HFFc6 (cell line): ENCODE measurements at regions not wholly inside any gene's neighbourhood (a gene's known extent, or its start where the extent isn't known, plus 50 kb on each side); places are given as distances from the start of the nearest gene placed in this dataset.
A peak's percentile ranks its signal among the peaks of the same experiment; 100 is the strongest.
"Not testable (repeated sequence)": the region's sequence is repeated elsewhere in the genome, so short reads cannot be mapped to it uniquely, and the experiment has no call there.

ENCODE experiments used
- DNase-seq: peaks from one replicate; pipeline ENCODE4 v3.0.0-alpha.2; 2018
- H3K27ac Mint-ChIP-seq: 2 replicates; pipeline ENCODE4 v1.8.0; 2020; ENCODE audit warnings: mild to moderate bottlenecking, mixed read lengths
- H3K27me3 Mint-ChIP-seq: 2 replicates; pipeline ENCODE4 v1.8.0; 2021; ENCODE audit warnings: mild to moderate bottlenecking, moderate library complexity, mixed read lengths; ENCODE audit not compliant: insufficient read depth
- H3K36me3 Mint-ChIP-seq: 2 replicates; pipeline ENCODE4 v1.8.0; 2021; ENCODE audit warnings: low read depth, mixed read lengths
- H3K4me1 Mint-ChIP-seq: 2 replicates; pipeline ENCODE4 v1.8.0; 2020; ENCODE audit warnings: low read depth, mixed read lengths
- H3K4me3 Mint-ChIP-seq: 2 replicates; pipeline ENCODE4 v1.8.0; 2020; ENCODE audit warnings: mild to moderate bottlenecking, moderate library complexity, mixed read lengths
- H3K9me3 Mint-ChIP-seq: 2 replicates; pipeline ENCODE4 v1.8.0; 2020; ENCODE audit warnings: mild to moderate bottlenecking, mixed read lengths
- TF ChIP-seq, protein P1 (sequence below): fragments of 200-600 bp; sonication (generic); IDR thresholded peaks from 2 replicates; pipeline ENCODE4 v1.5.0; 2021; ENCODE audit warnings: antibody characterized with exemption, mild to moderate bottlenecking

DNA sequence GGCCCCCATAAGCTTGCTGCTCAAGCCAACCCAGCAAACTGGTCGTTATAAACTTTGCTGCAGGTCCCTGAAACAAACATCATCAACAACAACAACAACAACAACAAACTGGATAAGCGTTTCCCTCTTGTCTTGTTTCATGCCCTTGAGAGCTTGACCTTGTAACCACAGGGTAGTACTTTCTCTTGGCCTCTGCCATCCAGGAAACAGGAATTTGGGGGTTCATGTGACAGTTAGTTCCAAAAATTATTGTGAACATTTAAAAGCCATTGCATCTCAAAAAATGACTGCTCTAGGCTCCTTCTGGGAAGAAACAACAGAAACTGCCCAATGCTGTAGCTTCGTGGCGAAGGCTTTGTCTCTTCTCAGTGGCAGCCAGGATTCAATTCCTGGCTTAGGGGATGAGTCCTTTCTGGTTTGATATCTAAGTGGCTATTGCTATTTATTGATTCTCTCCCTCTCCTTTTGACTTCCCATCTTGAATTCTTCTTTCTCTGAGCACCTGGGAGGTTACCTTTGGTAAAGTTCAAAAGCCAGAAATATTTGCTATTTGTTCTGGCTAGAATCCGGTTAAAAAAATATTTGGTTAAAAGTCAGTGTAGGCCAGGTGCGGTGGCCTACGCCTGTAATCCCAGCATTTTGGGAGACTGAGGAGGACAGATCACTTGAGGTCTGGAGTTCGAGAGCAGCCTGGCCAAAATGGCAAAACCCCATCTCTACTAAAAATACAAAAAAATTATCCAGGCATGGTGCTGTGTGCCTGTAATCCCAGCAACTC, 52.0 kb upstream of the CPM start:
- Mint-ChIP-seq H3K27ac (no peak overlapping the region), H3K9me3 (peaks cover 19% of the 10 kb centered on the region), H3K4me1 (peaks cover 15% of the 10 kb centered on the region), H3K36me3 (peaks cover 13% of the 10 kb centered on the region), H3K27me3 (peaks cover 2% of the 10 kb centered on the region; the same call in 1 of the 2 replicates), H3K4me3 (no peak overlapping the region)
- TF ChIP-seq, protein P1, sequence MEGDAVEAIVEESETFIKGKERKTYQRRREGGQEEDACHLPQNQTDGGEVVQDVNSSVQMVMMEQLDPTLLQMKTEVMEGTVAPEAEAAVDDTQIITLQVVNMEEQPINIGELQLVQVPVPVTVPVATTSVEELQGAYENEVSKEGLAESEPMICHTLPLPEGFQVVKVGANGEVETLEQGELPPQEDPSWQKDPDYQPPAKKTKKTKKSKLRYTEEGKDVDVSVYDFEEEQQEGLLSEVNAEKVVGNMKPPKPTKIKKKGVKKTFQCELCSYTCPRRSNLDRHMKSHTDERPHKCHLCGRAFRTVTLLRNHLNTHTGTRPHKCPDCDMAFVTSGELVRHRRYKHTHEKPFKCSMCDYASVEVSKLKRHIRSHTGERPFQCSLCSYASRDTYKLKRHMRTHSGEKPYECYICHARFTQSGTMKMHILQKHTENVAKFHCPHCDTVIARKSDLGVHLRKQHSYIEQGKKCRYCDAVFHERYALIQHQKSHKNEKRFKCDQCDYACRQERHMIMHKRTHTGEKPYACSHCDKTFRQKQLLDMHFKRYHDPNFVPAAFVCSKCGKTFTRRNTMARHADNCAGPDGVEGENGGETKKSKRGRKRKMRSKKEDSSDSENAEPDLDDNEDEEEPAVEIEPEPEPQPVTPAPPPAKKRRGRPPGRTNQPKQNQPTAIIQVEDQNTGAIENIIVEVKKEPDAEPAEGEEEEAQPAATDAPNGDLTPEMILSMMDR: no peak
- DNase-seq: no peak

DNA sequence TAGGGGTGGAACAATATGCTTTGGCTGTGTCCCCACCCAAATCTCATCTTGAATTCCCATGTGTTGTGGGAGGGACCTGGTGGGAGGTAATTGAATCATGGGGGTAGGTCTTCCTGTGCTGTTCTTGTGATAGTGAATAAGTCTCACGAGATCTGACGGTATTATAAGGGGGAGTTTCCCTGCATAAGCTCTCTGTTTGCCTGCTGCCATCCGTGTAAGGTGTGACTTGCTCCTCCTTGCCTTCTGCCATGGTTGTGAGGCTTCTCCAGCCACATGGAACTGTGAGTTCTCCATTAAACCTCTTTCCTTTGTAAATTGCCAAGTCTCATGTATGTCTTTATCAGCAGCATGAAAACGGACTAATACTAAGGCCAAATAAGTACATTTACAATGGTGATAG, 64.6 kb upstream of the CPM start:
- H3K4me3 Mint-ChIP-seq, DNase-seq, H3K27ac Mint-ChIP-seq, H3K27me3 Mint-ChIP-seq: not testable (repeated sequence)
- Mint-ChIP-seq H3K36me3 (peaks cover 25% of the 10 kb centered on the region), H3K4me1 (peaks cover 33% of the 10 kb centered on the region), H3K9me3 (peaks cover 23% of the 10 kb centered on the region)

DNA sequence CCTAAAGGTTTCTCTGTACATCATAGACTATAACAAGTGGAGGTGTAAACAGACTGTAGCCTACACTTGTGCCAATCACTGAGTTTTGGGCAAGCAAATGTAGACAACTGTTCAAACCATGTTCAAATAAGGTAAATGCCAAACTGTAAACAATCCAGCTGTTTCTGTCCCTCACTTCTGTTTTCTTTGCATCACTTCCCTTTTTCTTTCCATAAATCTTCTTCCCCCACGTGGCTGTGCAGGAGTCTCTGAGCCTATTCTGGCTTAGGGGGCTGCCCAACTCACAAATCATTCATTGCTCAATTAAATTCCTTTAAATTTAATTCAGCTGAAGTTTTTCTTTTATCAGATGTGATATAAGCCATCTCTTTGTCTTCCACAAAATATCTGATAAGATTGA, 65.1 kb upstream of the CPM start:
- Mint-ChIP-seq H3K27ac (no peak overlapping the region), H3K4me3 (no peak overlapping the region), H3K36me3 (peaks cover 25% of the 10 kb centered on the region), H3K27me3 (peaks cover 5% of the 10 kb centered on the region), H3K9me3 (peaks cover 23% of the 10 kb centered on the region), H3K4me1 (peaks cover 38% of the 10 kb centered on the region)
- TF ChIP-seq, protein P1: no peak
- DNase-seq: no peak

DNA sequence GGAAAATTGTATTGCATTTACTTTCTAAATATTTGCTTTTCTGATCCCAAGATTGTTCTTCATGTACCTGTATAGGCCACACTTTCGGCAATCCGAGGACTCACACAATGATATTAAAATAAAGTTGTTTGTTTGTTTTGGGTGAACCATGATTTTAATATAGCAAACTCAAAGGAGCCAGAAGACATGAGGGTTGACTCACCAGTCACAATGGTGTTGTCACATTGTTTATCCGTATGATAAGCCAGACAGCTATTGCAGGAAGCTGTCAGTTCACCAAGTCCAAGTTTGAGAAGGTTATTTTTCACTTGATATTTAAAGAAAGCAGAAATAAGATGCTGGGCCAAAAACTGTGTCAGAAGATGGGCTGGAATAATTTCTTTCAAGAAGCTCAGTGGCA, 67.1 kb upstream of the CPM start:
- Mint-ChIP-seq H3K27ac (peak overlapping the region; percentile 92), H3K4me1 (peaks cover 51% of the 10 kb centered on the region), H3K9me3 (peaks cover 15% of the 10 kb centered on the region), H3K27me3 (no peaks in the 10 kb centered on the region), H3K4me3 (peak overlapping the region; percentile 10; the same call in 1 of the 2 replicates), H3K36me3 (peaks cover 16% of the 10 kb centered on the region)
- TF ChIP-seq, protein P1: no peak
- DNase-seq: no peak

DNA sequence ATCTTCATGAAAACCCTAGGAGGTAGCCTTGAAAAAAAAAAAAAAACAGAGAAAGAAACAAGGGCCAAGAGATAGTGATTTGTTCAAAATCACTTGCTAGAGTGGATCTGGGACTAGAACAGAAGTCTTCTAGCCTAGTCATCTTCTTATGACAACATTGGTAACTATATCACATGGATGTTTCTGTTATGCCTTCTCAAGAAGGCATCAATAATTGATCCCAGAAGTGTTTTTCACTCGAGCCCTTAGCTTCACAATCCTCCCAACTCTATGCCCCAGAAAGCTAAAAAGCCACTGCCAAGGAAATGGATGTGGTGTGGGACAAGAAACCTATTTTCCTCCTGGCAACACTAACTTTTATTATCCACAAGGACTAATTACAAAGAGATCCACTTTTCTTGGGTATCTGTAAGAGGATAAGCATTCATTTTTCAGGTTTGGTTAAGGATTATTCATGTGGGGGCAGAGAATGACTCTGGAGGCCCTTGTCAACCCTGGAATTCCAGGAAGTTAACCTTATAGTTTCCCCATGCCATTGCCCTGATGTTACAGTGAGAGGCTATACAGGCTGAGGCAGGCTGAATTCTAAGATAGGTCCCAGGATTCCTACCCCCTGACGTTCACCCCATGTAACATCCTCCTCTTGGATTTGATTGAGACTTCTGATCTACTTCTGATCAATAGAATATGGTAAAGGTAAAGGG, 67.7 kb upstream of the CPM start:
- Mint-ChIP-seq H3K27me3 (no peaks in the 10 kb centered on the region), H3K4me1 (peaks cover 56% of the 10 kb centered on the region), H3K9me3 (peaks cover 15% of the 10 kb centered on the region), H3K36me3 (peaks cover 16% of the 10 kb centered on the region), H3K27ac (peak overlapping the region; percentile 92), H3K4me3 (peak overlapping the region; percentile 10; the same call in 1 of the 2 replicates)
- TF ChIP-seq, protein P1: no peak
- DNase-seq: peak; percentile 67

DNA sequence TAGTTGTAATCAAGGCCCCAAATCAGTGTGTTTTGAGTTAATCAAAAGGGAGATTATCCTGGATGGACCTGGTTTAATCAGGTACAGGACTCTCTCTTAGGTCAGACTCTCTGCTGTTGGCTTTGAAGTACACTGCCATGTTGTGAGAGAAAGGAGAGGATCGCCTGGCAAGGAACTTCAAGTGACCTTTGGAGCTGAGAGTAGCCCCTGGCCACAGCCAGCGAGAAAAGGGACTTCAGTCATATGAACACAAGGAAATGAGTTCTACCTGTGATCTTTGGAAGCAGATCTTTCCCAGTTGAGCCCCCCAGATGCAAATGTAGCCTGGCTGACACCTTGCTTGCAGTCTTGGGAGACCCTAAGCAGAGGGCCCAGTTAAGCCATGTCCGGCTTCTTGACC, 68.3 kb upstream of the CPM start:
- peak overlapping the region; percentile 92 for H3K27ac Mint-ChIP-seq
- H3K4me3 Mint-ChIP-seq: peak overlapping the region; percentile 4; the same call in 1 of the 2 replicates

More for the DNA sequence above, 68.3 kb upstream of the CPM start:
- Mint-ChIP-seq H3K4me1 (peaks cover 60% of the 10 kb centered on the region), H3K9me3 (peaks cover 15% of the 10 kb centered on the region), H3K27me3 (no peaks in the 10 kb centered on the region), H3K36me3 (peaks cover 16% of the 10 kb centered on the region)
- TF ChIP-seq, protein P1: no peak
- DNase-seq: no peak
